ENCODE measurements at regions not wholly inside any gene's neighbourhood (a gene's known extent, or its start where the extent isn't known, plus 50 kb on each side); places are given as distances from the start of the nearest gene placed in this dataset.

DNA sequence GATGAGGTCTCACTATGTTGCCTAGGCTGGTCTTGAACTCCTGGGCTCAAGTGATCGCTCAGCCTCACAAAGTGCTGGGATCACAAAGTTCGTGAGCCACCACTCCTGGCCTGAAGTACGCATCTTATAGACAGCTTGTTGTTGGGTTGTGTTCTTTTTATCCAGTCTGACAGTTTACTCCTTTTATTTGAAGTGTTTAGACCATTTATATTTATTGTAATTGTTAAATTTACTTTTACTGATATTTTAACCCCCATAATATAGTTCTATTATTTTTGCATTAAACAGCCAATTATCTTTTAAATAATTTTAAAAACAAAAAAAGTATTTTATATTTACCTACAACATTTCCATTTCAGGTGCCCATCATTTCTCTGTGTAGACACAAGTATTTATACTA lies 303.0 kb upstream of the HDAC4 start:
- H3F3A ChIP-seq (ENCODE audit: low read depth), result peaks cover 5% of the 10 kb centered on the region
- no peak overlapping the region for H3K4me2 ChIP-seq
- H3K27me3 ChIP-seq, result no peaks in the 10 kb centered on the region
- no peak for DNase-seq (ENCODE audit: low spot score)
- H3K36me3 ChIP-seq, result no peaks in the 10 kb centered on the region
- TF ChIP-seq EZH2 (IDR thresholded peaks at IDR 0.05) (no peak), EZH2phosphoT487 (IDR thresholded peaks at IDR 0.05) (no peak)
- TF ChIP-seq, protein P1, sequence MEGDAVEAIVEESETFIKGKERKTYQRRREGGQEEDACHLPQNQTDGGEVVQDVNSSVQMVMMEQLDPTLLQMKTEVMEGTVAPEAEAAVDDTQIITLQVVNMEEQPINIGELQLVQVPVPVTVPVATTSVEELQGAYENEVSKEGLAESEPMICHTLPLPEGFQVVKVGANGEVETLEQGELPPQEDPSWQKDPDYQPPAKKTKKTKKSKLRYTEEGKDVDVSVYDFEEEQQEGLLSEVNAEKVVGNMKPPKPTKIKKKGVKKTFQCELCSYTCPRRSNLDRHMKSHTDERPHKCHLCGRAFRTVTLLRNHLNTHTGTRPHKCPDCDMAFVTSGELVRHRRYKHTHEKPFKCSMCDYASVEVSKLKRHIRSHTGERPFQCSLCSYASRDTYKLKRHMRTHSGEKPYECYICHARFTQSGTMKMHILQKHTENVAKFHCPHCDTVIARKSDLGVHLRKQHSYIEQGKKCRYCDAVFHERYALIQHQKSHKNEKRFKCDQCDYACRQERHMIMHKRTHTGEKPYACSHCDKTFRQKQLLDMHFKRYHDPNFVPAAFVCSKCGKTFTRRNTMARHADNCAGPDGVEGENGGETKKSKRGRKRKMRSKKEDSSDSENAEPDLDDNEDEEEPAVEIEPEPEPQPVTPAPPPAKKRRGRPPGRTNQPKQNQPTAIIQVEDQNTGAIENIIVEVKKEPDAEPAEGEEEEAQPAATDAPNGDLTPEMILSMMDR (IDR thresholded peaks at IDR 0.05), result no peak
- no peaks in the 10 kb centered on the region for H3K9me3 ChIP-seq (ENCODE audit: low read depth)
- no peak overlapping the region for H2AFZ ChIP-seq (replicated peaks)
- H3K4me1 Mint-ChIP-seq, result peaks cover 9% of the 10 kb centered on the region
- H3K4me3 ChIP-seq, result no peak overlapping the region
- H3K4me1 ChIP-seq, result peaks cover 8% of the 10 kb centered on the region
- no peaks in the 10 kb centered on the region for H4K20me1 ChIP-seq (ENCODE audit: low read depth)
- H3K79me2 ChIP-seq (ENCODE audit: low read depth), result no peaks in the 10 kb centered on the region
- H3K27ac Mint-ChIP-seq, result no peak overlapping the region
- no peaks in the 10 kb centered on the region for H3K36me3 Mint-ChIP-seq
- H3K9me3 Mint-ChIP-seq, result peaks cover 10% of the 10 kb centered on the region
- no peak overlapping the region for H3K27ac ChIP-seq
- H3K27me3 Mint-ChIP-seq (ENCODE audit: insufficient read depth, low read depth), result peaks cover 5% of the 10 kb centered on the region
- no peak overlapping the region for H3K4me3 Mint-ChIP-seq
- no peak overlapping the region for H3K9ac ChIP-seq

DNA sequence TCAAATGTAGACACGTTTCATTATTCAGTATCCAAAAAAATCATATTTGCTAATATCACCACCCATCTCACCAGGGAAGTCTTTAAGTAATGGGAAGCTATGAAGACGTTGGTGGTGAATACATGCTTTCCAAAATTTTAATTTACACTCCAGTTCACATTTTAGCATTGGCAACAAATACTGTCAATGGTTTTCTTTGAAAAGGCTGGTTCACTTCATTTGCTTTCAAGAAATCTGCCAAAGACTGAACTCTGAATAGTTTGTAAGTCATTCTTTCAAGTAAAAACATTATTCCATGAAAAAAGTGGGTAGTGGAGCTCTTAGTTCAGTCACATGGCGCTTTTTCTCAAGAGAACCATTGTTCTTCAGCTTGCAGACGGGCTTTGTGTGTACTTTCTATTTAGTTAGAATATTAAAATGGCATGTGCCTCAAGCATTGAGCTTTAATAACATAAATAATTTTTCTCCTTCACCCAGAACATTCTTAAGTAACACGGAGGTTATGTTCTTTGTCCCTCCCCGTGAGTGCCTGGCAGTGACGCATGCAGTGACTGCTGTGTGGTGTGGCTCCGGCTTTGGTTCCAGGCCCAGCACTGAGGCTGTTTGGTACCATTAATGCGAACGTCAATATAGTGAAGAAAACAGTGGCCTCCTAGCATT lies 300.0 kb upstream of the HDAC4 start:
- Histone ChIP-seq H3K4me3 (no peak overlapping the region), H3K4me1 (peaks cover 1% of the 10 kb centered on the region), H3K27ac (no peak overlapping the region), H3K4me2 (no peak overlapping the region), H4K20me1 (ENCODE audit: low read depth) (no peaks in the 10 kb centered on the region), H3K27me3 (no peaks in the 10 kb centered on the region), H2AFZ (replicated peaks) (no peak overlapping the region), H3K9me3 (ENCODE audit: low read depth) (no peaks in the 10 kb centered on the region), H3K36me3 (no peaks in the 10 kb centered on the region), H3F3A (ENCODE audit: low read depth) (no peaks in the 10 kb centered on the region), H3K79me2 (ENCODE audit: low read depth) (no peaks in the 10 kb centered on the region), H3K9ac (no peak overlapping the region)
- Mint-ChIP-seq H3K36me3 (no peaks in the 10 kb centered on the region), H3K27me3 (ENCODE audit: insufficient read depth, low read depth) (peaks cover 2% of the 10 kb centered on the region), H3K27ac (no peak overlapping the region), H3K4me3 (no peak overlapping the region), H3K9me3 (peaks cover 14% of the 10 kb centered on the region), H3K4me1 (peaks cover 2% of the 10 kb centered on the region)
- no peak for DNase-seq (ENCODE audit: low spot score)
- TF ChIP-seq, protein P1 (IDR thresholded peaks at IDR 0.05), result no peak
- TF ChIP-seq EZH2 (IDR thresholded peaks at IDR 0.05) (no peak), EZH2phosphoT487 (IDR thresholded peaks at IDR 0.05) (no peak)

DNA sequence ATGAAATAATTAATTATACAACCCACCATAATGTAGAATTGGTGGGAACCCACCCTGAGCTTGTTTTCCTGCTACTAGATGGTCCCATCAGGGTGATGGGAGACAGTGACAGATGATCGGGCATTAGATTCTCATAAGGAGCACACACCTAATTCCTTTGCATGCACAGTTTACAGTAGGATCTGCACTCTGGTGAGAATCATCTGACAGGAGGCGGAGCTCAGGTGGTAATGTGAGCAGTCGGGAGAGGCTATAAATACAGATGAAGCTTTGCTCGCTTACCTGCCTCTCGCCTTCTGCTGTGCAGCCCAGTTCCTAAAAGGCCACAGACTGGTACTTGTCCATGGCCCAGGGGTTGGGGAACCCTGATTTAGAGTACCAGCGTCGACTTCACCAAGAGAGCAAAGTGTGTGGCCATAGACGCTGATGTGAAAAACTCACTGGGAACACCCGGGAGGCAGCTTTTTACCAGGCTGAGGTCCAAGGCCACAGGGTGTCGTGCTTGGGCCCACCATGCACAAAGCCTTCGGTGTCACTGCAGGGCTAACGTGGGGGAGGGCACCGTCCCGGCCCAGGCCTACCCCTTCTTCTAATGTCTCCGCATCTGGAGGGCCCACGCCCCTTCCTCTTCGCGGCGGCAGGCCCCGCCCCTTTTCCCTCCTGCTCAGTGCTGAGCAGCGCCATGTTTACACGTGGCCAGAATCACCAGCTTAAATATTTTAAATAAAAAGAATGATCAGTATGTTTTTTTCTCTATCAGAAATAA lies 296.8 kb upstream of the HDAC4 start:
- no peak overlapping the region for H3K27ac Mint-ChIP-seq
- H3K36me3 ChIP-seq, result no peaks in the 10 kb centered on the region
- no peaks in the 10 kb centered on the region for H3F3A ChIP-seq (ENCODE audit: low read depth)
- H3K27me3 Mint-ChIP-seq (ENCODE audit: insufficient read depth, low read depth), result peaks cover 10% of the 10 kb centered on the region
- no peak overlapping the region for H2AFZ ChIP-seq (replicated peaks)
- H3K27me3 ChIP-seq, result no peaks in the 10 kb centered on the region
- peaks cover 3% of the 10 kb centered on the region for H3K4me1 Mint-ChIP-seq
- peaks cover 4% of the 10 kb centered on the region for H3K9me3 Mint-ChIP-seq
- no peaks in the 10 kb centered on the region for H4K20me1 ChIP-seq (ENCODE audit: low read depth)
- DNase-seq (ENCODE audit: low spot score), result no peak
- no peaks in the 10 kb centered on the region for H3K79me2 ChIP-seq (ENCODE audit: low read depth)
- H3K4me2 ChIP-seq, result no peak overlapping the region
- no peak for TF ChIP-seq EZH2 (IDR thresholded peaks at IDR 0.05)
- TF ChIP-seq, protein P1 (IDR thresholded peaks at IDR 0.05), result no peak
- TF ChIP-seq EZH2phosphoT487 (IDR thresholded peaks at IDR 0.05), result no peak
- H3K4me3 ChIP-seq, result no peak overlapping the region
- no peaks in the 10 kb centered on the region for H3K9me3 ChIP-seq (ENCODE audit: low read depth)
- H3K27ac ChIP-seq, result no peak overlapping the region
- H3K36me3 Mint-ChIP-seq, result no peaks in the 10 kb centered on the region
- no peak overlapping the region for H3K4me3 Mint-ChIP-seq
- H3K9ac ChIP-seq, result no peak overlapping the region
- H3K4me1 ChIP-seq, result no peaks in the 10 kb centered on the region

Data from neural progenitor cell (in vitro differentiated cells).